ENCODE measurements at regions not wholly inside any gene's neighbourhood (a gene's known extent, or its start where the extent isn't known, plus 50 kb on each side); places are given as distances from the start of the nearest gene placed in this dataset.

DNA sequence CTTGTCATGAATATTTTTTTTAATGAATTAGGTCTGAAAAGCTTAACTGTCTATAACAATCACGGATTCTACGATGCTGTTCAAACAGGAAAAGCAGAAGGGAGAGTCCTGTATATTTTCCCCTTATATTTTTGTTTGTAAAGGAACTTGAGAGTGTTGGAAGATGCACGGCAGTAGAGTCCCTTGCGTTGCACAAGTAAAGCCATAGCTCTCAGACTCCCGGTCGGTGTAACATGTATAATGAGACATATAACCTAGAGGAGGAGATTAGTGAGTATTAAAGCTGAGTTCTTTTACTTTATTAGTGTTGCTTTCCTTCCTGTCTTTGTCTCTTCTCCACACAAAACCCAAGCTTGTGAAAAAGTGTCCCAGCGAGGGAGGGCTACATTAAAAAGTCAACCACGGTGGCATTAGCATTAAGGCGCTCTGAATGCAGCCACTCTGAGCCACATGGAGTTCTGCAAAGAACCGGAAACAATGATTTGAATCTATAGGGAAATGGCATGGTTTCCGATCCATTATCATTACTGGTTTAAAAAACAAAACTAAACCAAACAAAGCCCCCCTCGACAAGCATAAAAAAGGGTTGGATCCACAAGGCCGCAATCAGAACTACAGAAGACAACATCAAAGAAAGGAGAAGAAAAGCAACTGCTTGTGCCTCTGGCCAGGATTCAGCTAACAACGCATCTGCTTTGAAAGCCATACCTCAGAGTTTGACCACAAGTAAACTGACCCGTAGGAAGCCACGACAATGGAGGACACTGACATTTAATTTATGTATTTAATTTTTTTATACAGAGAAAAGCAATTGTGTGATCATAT is 356.8 kb downstream of the LMO4 start:
- no peak for DNase-seq

DNA sequence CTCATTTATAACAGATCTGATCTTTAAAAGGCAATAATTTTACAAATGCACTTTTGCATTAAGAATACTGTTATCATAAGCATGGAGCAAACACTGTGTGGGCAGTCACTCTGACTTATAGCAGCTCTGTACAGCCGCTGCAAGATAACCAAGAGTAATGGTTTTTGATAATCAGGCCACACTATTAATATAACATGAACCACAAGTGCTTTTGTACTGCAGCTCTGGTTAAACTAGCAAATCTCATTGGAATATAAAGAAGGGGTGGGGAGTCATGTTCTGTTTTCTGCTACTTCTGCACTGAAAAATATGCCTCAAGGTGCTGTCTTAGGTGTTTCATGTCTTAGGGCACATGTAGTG is 357.4 kb downstream of the LMO4 start:
- DNase-seq: no peak

GRCh38 chr1:87686671-87687070 is 358.0 kb downstream of the LMO4 start:
- DNase-seq: no peak

- no peak for DNase-seq
Measured at GRCh38 chr1:87688136-87688535, 359.5 kb downstream of the LMO4 start.

- no peak for DNase-seq
Measured at GRCh38 chr1:87689487-87689886, 360.8 kb downstream of the LMO4 start.

GRCh38 chr1:87696483-87696882 is 367.8 kb downstream of the LMO4 start:
- DNase-seq: no peak

DNA sequence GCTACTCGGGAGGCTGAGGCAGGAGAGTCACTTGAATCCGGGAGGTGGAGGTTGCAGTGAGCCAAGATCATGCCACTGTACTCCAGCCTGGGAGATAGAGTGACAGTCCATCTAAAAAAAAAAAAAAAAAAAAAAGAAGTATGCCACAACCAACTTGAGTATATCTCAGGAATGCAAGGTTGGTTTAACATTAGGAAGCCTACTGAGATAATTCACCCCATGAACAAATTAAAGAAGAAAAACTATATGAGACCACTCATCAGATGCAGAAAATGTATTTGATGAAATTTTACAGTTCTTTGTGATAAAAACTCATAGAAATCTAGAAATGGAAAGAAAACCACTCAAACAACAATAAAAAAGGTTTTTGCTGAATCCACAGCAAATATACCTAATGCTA is 373.8 kb downstream of the LMO4 start:
- DNase-seq: no peak

DNA sequence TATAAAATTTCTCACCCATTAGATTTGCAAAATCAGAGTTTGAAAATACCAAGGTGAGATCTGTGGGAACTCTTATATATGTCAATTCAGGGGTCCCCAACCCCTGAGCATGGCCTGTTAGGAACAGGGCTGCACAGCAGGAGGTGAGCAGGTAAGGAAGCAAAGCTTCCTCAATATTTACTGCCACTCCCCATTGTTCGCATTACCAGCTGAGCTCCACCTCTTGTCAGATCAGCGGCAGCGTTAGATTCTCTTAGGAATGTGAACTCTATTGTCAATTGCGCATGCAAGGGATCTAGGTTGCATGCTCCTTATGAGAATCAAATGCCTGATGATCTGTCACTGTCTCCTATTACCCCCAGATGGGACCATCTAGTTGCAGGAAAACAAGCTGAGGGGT is 376.6 kb downstream of the LMO4 start:
- no peak for DNase-seq

- DNase-seq: no peak
Measured at GRCh38 chr1:87706203-87706602, 377.5 kb downstream of the LMO4 start.

DNA sequence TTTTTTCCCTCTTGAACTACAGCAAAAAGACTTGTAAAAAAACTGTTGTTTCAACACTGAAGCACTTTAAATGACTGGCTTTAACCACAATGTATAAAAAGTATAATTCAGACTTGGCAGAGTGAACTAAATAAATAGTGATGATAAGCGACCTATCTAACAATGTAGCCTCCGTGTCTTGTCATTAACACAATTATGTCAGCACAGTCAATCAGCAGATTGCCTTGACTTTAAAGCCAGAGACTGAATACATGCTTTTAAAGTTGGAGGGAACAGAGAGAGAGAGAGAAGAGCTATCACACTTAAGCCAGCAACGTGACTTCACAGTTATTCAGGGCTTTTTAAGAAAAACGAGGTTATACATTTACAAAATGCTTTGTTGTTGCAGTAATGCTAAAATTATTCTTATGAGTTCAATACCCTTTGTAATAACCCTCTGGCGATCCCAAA is 378.1 kb downstream of the LMO4 start:
- DNase-seq: peak; percentile 28

GRCh38 chr1:87707411-87707810 is 378.7 kb downstream of the LMO4 start:
- no peak for DNase-seq

DNA sequence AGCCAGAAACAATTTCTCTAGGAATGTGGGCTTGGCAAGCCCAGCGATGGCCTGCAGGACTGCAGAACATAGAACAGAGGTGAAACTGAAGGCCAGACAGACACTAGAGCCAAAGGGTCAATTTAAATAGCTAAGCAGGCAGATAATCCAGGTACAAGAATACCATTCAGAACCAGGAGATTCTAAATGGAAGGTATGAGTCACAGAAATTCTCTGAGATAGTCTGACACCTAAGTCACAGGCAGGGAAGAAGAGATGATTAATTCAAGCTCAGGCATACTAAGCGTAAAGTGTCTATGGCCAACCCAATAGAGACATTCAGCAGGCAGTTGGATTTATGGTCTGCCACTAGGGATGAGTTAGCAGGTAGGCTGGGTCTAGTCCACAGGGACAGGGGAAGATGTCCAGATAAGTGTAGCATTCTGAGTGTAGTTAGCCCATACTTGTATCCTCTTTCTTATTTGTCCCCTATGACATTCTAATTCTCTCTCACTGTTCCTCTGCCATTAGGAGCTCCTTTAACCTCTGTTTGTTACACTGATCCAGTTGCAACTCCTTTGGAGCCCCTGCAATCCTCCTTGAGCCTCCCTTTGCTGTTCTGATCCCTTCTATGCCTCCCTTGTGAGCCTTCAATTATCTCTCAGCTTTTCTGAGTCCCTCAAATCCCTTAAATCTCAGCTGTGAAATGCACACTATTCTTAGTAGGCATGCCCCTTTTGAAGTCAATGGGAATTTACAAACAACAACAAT is 383.8 kb downstream of the LMO4 start:
- DNase-seq: no peak

DNA sequence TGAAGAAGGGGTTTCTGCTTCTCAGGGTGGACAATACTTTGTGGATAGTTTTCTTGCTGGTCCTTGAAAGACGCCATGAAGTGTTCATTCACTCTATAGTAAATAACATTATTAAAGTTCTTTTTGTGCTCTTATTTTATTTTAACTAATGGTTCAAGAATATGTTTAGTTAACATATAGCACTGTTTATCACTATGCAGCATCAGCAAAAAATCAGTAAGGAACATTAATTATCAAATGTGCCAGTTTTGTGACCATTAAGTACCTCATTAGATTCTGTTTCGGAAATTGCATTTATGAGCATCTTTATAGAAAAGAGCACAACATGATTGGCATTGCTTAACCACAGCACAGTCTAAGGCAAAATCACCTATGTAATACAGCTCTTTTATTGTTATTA is 385.6 kb downstream of the LMO4 start:
- DNase-seq: no peak

- no peak for DNase-seq
Measured at GRCh38 chr1:87715052-87715451, 386.4 kb downstream of the LMO4 start.

- DNase-seq: no peak
Measured at GRCh38 chr1:87715471-87715870, 386.8 kb downstream of the LMO4 start.

DNA sequence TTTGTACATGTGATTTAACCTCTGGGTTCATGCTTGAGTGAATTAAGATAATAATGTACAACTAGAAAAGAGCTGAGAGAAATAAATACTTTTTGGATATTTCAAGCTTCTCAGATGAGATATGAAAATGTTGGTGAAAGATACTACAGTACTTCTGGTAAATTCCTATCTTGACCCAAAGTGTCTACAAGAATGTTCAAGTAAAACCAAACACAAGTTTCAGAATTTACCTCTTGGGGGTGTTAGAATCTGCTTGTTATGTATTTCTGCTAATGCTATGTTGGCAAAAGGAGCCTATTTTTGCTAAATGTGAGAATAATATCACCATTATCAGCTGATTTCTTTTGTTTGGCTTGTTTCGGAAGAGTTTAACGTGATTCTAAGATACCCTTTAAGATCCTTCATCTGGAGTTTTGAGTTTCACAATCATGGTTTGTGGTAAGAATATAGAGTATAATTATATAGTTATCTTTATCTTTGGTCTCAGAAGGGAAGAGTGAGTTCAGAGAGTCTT is 388.5 kb downstream of the LMO4 start:
- DNase-seq: no peak

GRCh38 chr1:87718241-87718950 is 389.7 kb downstream of the LMO4 start:
- DNase-seq: no peak

DNA sequence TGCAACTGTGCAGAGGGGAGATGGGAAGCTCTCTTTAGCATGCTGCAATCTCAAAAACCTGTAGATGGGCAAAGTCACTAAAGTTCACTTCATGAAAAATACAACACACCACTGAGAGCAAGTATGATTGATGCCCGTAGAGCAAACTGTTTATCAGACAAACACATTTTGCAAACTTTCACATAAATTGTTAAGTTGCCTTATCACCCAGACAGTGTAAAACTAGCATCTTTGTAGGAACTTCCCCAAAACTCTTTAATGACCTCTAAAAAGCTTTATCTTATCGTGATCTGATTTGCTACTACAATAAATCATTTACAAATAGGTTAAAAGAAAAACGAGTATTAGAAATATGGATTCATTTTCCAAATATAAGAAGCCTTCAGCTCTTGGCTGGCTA is 391.0 kb downstream of the LMO4 start:
- DNase-seq: no peak

DNA sequence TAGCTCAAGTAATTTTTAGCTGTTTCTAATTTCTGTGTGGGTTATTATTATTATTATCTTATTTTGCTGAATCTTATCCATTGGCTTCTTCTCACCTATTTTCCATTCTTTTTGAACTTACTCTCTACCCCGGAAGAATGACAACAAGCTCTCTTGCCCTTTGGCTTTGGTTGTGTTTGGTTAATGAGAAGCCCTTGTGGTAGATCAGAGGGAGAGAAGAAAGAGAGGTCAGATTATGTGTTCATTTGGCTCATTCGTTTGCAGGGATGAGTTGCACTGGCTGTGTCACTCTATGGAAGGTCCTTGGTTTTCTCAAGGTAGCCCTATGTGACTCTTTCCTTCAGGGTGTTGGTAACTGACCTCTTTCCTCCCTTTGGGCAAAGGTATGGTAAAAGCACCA is 391.9 kb downstream of the LMO4 start:
- no peak for DNase-seq

DNA sequence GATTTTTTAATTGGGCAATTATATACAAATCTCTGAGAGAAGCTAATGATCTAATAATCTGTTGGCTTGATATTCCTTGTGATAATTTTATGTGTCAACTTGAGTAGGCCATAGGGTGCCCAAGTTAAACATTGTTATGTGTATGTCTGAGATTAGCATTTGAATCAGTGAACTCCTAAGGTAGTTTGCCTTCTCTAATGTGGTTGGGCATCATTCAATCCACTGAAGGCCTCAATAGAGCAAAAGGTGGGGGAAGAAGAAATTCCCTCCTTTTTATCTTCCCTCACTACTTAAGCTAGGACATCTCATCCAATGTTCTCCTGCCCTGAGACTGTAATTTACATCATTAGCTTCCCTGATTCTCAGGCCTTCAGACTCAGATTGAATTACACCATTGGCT is 394.5 kb downstream of the LMO4 start:
- no peak for DNase-seq

GRCh38 chr1:87728169-87728568 is 399.5 kb downstream of the LMO4 start:
- no peak for DNase-seq

DNA sequence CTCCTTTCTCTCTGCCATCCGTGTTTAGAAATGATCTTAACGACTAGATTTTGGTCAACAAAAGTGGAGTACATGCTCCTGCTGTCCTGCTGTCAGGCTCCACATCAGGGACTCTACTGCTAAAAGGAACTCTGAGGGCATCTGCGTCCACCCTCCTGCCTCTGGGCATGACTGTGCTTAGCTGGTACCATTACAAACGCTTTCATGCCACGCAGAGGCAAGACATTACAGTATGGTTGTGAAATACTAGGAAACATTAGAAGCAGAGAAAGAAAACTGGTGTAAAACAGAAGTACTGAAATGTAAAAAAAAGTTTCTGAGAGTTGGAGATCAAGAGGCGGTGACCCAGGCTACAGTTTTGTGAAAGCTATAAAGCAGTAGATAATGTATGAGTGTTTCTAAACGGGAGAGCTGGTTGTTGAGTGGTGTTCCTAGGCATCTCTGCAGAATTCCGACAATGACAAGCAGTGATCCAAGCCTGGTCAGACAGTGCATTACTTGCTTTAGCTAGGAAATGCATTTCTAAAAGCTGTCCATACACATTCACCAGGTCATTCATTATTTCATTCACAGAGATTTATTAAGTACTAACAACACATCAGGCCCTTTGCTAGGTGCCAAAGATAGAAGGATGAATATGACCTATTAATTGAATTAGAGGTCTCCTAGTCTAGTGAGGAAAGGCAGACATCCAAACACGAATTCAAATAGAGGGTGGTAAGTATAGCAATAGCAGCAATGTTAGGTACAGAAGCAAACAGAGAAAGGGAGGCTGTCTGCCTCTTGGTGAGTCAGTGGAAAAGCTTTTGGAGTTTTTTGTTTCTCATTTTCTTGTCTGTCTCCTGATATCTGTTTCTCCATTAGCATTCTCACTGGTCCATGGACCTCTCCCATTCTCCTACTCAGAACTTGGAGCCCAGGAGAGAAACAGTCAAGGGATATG is 401.9 kb downstream of the LMO4 start:
- no peak for DNase-seq

All from COR-L47 (cell line).